RWPE1 (cell line): ENCODE measurements at regions not wholly inside any gene's neighbourhood (a gene's known extent, or its start where the extent isn't known, plus 50 kb on each side); places are given as distances from the start of the nearest gene placed in this dataset.

Experiments used
- CTCF ChIA-PET: fragments of 350-600 bp; sonication (Branson Sonifier 250); formaldehyde crosslinking; extraction: SDS; loops from one replicate; lab custom pipeline; 2021; lab: Yijun Ruan, JAX
- POLR2A ChIA-PET: fragments of 400-600 bp; formaldehyde crosslinking; extraction: SDS; loops from one replicate; lab custom pipeline; 2020; ENCODE audit warnings: antibody characterized with exemption; ENCODE audit not compliant: low non-redundant PET; lab: Yijun Ruan, JAX
- DNase-seq: peaks from one replicate; pipeline ENCODE4 v3.0.0; 2012; ENCODE audit warnings: low spot score
- H3K27ac ChIP-seq: fragments of 450-650 bp; 2 replicates; pipeline ENCODE4 v1.5.1; 2017
- TF ChIP-seq, protein P1 (sequence below): fragments of 450-650 bp; conservative IDR thresholded peaks from 2 replicates; pipeline ENCODE4 v1.5.1; 2017; ENCODE audit warnings: low read depth, mild to moderate bottlenecking

DNA sequence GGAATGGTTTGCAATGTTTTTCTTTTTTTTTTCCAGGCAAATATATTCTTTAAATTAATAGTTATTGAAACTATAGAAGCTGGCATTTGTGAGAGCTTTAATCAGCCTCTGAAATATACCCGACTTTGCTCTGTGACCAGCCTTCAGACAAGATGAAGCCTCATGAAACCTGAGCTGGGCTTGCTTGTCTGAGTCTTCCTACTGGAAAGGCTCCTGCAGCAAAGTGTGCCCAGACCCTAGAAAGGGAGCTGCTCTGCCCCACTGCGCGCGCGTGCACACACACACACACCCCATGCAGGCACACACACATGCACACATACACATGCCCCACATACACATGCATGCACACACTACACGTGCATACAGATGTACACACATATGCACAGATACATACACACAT, 203.3 kb upstream of the NT5C1B start:
- no peak for DNase-seq
- no peak overlapping the region for H3K27ac ChIP-seq
- ChIA-PET CTCF (interaction anchor here (0.6 kb wide), 1 partner anchor 86 kb away, joined by 5 read pairs; no protein-coding TSS in a partner anchor), POLR2A (no interaction called here)
- TF ChIP-seq, protein P1, sequence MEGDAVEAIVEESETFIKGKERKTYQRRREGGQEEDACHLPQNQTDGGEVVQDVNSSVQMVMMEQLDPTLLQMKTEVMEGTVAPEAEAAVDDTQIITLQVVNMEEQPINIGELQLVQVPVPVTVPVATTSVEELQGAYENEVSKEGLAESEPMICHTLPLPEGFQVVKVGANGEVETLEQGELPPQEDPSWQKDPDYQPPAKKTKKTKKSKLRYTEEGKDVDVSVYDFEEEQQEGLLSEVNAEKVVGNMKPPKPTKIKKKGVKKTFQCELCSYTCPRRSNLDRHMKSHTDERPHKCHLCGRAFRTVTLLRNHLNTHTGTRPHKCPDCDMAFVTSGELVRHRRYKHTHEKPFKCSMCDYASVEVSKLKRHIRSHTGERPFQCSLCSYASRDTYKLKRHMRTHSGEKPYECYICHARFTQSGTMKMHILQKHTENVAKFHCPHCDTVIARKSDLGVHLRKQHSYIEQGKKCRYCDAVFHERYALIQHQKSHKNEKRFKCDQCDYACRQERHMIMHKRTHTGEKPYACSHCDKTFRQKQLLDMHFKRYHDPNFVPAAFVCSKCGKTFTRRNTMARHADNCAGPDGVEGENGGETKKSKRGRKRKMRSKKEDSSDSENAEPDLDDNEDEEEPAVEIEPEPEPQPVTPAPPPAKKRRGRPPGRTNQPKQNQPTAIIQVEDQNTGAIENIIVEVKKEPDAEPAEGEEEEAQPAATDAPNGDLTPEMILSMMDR, result no peak

DNA sequence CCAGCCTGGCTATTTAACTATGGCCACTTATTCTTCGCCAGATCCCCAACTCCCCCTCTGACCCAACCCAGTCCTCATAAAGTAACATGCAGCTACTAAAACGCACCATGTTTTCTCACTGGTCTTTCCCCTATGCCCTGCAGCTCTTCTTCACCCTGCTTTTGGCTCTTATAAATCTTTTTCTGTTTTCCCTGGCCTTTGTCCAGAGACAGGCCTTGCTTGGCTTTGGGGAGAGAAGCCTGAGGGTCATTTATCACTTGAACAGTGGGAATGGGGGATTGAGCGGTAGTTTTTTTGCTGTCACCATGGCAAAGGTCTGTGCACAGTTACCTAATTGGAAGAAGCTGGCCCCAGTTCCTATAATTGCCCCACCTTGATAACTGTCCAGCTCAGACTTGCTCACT, 202.9 kb upstream of the NT5C1B start:
- ChIA-PET POLR2A (no interaction called here), CTCF (interaction anchor here (0.6 kb wide), 1 partner anchor 85 kb away, joined by 5 read pairs; no protein-coding TSS in a partner anchor)
- TF ChIP-seq, protein P1, result no peak
- DNase-seq, result no peak
- no peak overlapping the region for H3K27ac ChIP-seq

DNA sequence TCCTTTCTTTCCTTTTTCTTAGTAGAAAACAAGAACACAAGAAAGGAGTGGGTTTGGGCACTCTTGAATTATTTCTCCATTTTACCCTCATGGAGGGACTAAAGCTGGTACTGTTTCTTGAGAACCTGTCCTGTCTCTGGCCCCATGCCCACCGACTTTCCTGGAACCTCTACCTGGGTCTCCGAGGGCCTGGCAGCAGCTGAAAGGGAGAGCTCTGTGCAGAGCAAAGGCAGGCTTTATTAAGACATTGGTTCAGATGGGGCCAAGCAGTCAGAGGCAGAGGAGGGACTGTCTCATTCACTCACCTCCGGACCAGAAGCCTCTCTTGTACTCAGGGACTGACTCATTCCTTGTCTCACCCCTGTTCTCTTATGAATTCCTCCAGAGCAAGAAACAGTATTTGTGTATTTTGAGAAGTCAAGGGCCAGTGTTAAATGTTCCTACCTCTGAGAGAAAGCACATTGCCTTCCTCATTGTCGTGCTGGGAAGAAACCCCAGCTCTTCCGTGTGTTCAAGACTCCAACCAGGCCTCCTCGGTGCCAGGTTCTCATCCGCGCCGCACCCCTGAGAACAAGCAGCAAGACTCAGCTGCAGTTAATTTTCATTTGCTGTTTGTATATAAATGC, 201.9 kb upstream of the NT5C1B start:
- no peak for DNase-seq
- TF ChIP-seq, protein P1, result no peak
- no peak overlapping the region for H3K27ac ChIP-seq
- CTCF ChIA-PET, result interaction anchor here (0.6 kb wide), 1 partner anchor 572 kb away, joined by 3 read pairs; no protein-coding TSS in a partner anchor
- POLR2A ChIA-PET, result no interaction called here

DNA sequence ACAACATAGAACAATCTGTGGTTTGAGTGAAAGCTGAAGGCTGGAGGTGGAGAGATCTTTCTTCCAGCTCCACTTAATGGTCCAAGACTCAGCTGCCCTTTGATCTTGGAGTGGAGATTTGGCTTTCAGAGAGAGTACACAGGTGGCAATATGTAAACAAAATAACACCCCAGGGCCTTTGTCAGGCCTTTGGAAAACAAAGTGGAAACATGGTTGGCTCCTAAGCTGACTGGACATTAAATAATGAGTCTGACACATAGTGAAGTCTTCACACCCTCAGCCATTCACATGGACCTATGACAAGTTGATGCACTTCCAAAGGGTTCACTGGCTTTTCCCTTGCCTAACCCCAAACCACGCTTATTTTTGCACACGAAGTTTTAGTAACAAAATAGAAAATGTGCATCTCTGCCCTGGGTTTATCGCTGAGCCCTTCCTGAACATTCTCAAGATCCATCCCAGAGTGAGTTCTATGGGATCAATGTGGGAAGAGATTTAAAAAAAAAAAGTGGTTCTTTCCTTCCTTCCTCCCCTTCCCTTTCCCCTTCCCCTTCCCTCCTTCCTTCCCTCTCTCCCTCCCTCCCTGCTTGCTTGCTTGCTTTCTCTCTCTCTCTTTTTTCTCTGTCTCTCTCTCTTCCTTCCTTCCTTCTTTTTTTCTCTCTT, 201.3 kb upstream of the NT5C1B start:
- CTCF ChIA-PET, result interaction anchor here (0.6 kb wide), 1 partner anchor 573 kb away, joined by 3 read pairs; no protein-coding TSS in a partner anchor
- TF ChIP-seq, protein P1, result no peak
- POLR2A ChIA-PET, result no interaction called here

DNA sequence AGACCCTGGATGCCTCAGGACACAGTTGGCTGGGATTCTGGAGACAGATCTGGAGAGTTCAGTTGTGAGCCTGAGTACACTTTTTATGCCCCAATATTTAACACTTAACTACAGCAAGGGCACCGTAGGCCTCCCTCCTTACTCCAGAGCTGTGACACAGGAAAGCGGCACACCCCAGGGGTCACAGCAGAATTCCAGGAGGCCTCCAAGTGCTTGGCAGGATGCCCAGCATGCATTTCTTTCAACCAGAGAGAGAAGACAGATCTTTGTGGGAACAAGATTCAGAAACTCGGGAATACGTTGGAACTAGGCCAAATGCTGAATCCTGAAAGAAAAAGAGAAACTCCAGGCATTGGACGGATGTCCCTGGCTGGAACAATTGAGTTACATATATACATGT, 199.2 kb upstream of the NT5C1B start:
- CTCF ChIA-PET, result no interaction called here
- POLR2A ChIA-PET, result no interaction called here
- TF ChIP-seq, protein P1, result no peak
- no peak overlapping the region for H3K27ac ChIP-seq
- DNase-seq, result no peak

More for the DNA sequence above, 201.3 kb upstream of the NT5C1B start:
- H3K27ac ChIP-seq, result no peak overlapping the region
- no peak for DNase-seq

DNA sequence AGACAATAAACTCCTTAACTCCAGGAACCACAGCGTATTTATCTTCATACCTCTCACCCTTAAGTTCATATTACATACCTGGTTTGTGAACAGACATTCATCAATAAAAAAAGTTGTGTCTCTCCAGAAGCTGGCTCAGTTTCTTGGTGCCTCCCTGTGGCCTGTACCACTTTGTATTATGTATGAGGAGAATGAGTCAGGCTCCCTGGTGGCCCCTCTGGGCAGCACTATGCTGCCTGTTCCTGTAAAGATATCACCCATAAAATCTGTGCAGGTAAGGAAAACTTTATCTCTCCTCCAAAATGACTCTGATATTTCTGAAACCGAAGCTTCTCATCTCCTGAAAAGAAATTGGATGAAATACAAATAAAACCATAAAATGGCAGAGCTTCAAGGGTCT, 198.4 kb upstream of the NT5C1B start:
- no peak for DNase-seq
- CTCF ChIA-PET, result no interaction called here
- POLR2A ChIA-PET, result no interaction called here
- no peak overlapping the region for H3K27ac ChIP-seq
- TF ChIP-seq, protein P1, result no peak
